ENCODE measurements at regions not wholly inside any gene's neighbourhood (a gene's known extent, or its start where the extent isn't known, plus 50 kb on each side); places are given as distances from the start of the nearest gene placed in this dataset.

- Histone ChIP-seq H3K27me3 (no peaks in the 10 kb centered on the region), H3K4me3 (no peak overlapping the region), H3K4me1 (no peaks in the 10 kb centered on the region), H3K9me3 (peaks cover 0 to 9% of the 10 kb centered on the region in 2 donors), H3K36me3 (no peaks in the 10 kb centered on the region), H3K27ac (no peak overlapping the region)
- in situ Hi-C loops (cut with MboI; ENCODE audit: low pct_ligation_motif_present in 1 of 4, low pct_unique_long_range_greater_than_20kb in 1 of 4, low sequenced_read_pairs in 3 of 4) = no loop called here
- no peak for DNase-seq
- intact Hi-C loops (cut with DNase I; ENCODE audit: low total_unique reads) = no loop called here
- TF ChIP-seq CTCF (IDR thresholded peaks at IDR 0.05) (no peak), EP300 (IDR thresholded peaks at IDR 0.05; ENCODE audit: low read depth) (no peak), POLR2A (IDR thresholded peaks at IDR 0.05) (no peak), POLR2AphosphoS5 (IDR thresholded peaks at IDR 0.05) (no peak)
These were observed 52.3 kb downstream of the HDGFL1 start for GRCh38 chr6:22621701-22622100.

- intact Hi-C loops (cut with DNase I; ENCODE audit: low total_unique reads) = no loop called here
- Histone ChIP-seq H3K9me3 (peaks cover 0 to 7% of the 10 kb centered on the region in 2 donors), H3K27ac (no peak overlapping the region), H3K4me1 (no peaks in the 10 kb centered on the region), H3K27me3 (no peaks in the 10 kb centered on the region), H3K36me3 (no peaks in the 10 kb centered on the region), H3K4me3 (no peak overlapping the region)
- TF ChIP-seq POLR2AphosphoS5 (IDR thresholded peaks at IDR 0.05) = no peak
- no peak for DNase-seq
- in situ Hi-C loops (cut with MboI; ENCODE audit: low pct_ligation_motif_present in 1 of 4, low pct_unique_long_range_greater_than_20kb in 1 of 4, low sequenced_read_pairs in 3 of 4) = no loop called here
These were observed 53.0 kb downstream of the HDGFL1 start for GRCh38 chr6:22622351-22622750.

GRCh38 chr6:22622813-22623212 lies 53.4 kb downstream of the HDGFL1 start:
- 63 to 75% methylated on average over 3 of the region's 3 CpGs for WGBS, 2 donors (ENCODE audit: low coverage in 1 of 2)
- intact Hi-C loops (cut with DNase I; ENCODE audit: low total_unique reads) (no loop called here), in situ Hi-C loops (cut with MboI; ENCODE audit: low pct_ligation_motif_present in 1 of 4, low pct_unique_long_range_greater_than_20kb in 1 of 4, low sequenced_read_pairs in 3 of 4) (no loop called here)
- no peaks in the 10 kb centered on the region for H3K36me3 ChIP-seq
- H3K4me1 ChIP-seq = no peaks in the 10 kb centered on the region
- H3K4me3 ChIP-seq = no peak overlapping the region
- H3K27ac ChIP-seq = no peak overlapping the region
- no peaks in the 10 kb centered on the region for H3K27me3 ChIP-seq
- H3K9me3 ChIP-seq = peaks cover 0 to 7% of the 10 kb centered on the region in 2 donors
- TF ChIP-seq EP300 (IDR thresholded peaks at IDR 0.05; ENCODE audit: low read depth) (no peak), POLR2AphosphoS5 (IDR thresholded peaks at IDR 0.05) (no peak), CTCF (IDR thresholded peaks at IDR 0.05) (no peak), POLR2A (IDR thresholded peaks at IDR 0.05) (no peak)
- DNase-seq = no peak

GRCh38 chr6:22627644-22628043 lies 58.3 kb downstream of the HDGFL1 start:
- in situ Hi-C loops (cut with MboI; ENCODE audit: low pct_ligation_motif_present in 1 of 4, low pct_unique_long_range_greater_than_20kb in 1 of 4, low sequenced_read_pairs in 3 of 4) = no loop called here
- no peaks in the 10 kb centered on the region for H3K4me1 ChIP-seq
- H3K9me3 ChIP-seq = no peaks in the 10 kb centered on the region
- no peaks in the 10 kb centered on the region for H3K27me3 ChIP-seq
- H3K27ac ChIP-seq = no peak overlapping the region
- DNase-seq = no peak
- 67 to 81% methylated on average over 1 to 2 of the region's 2 CpGs for WGBS, 2 donors (ENCODE audit: low coverage in 1 of 2)
- intact Hi-C loops (cut with DNase I; ENCODE audit: low total_unique reads) = no loop called here
- no peak overlapping the region for H3K4me3 ChIP-seq
- H3K36me3 ChIP-seq = no peaks in the 10 kb centered on the region
- TF ChIP-seq CTCF (IDR thresholded peaks at IDR 0.05) (no peak), EP300 (IDR thresholded peaks at IDR 0.05; ENCODE audit: low read depth) (no peak), POLR2A (IDR thresholded peaks at IDR 0.05) (no peak), POLR2AphosphoS5 (IDR thresholded peaks at IDR 0.05) (no peak)

GRCh38 chr6:22631091-22631490 lies 61.7 kb downstream of the HDGFL1 start:
- TF ChIP-seq EP300 (IDR thresholded peaks at IDR 0.05; ENCODE audit: low read depth) = no peak
- TF ChIP-seq POLR2A (IDR thresholded peaks at IDR 0.05) = no peak
- TF ChIP-seq CTCF (IDR thresholded peaks at IDR 0.05) = no peak
- TF ChIP-seq POLR2AphosphoS5 (IDR thresholded peaks at IDR 0.05) = no peak
- intact Hi-C loops (cut with DNase I; ENCODE audit: low total_unique reads) = no loop called here
- Histone ChIP-seq H3K27ac (no peak overlapping the region), H3K36me3 (no peaks in the 10 kb centered on the region), H3K4me1 (no peaks in the 10 kb centered on the region), H3K27me3 (no peaks in the 10 kb centered on the region), H3K4me3 (no peak overlapping the region), H3K9me3 (no peaks in the 10 kb centered on the region)
- WGBS, 2 donors (ENCODE audit: low coverage in 1 of 2) = 29% methylated on average over 2 of the region's 2 CpGs; no CpG with 5 or more reads in 1 of the 2 donors
- in situ Hi-C loops (cut with MboI; ENCODE audit: low pct_ligation_motif_present in 1 of 4, low pct_unique_long_range_greater_than_20kb in 1 of 4, low sequenced_read_pairs in 3 of 4) = no loop called here
- no peak for DNase-seq

All from transverse colon (tissue), 4 donors.